ENCODE measurements at regions not wholly inside any gene's neighbourhood (a gene's known extent, or its start where the extent isn't known, plus 50 kb on each side); places are given as distances from the start of the nearest gene placed in this dataset.

DNA sequence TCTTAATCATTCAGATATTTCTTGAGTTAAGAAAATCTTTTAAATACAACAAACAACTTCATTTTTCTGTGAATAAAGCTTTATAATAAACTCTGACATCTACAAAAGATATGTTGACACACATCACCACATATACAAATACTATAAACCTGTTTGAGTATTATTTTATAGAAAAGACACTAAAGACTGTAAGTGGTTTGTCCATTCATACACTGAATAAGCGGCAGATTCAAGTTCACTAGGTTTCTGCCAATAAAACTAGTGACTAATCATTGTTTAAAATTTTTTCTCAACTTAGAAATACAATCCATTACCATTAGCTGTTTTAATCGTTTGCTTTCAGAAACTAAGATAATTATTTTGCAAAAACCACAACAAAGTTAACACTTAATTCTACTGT is 1900.0 kb downstream of the C4orf33 start:
- Histone ChIP-seq H3K4me1 (ENCODE audit: insufficient read depth, low read length, poor library complexity, severe bottlenecking) (no peaks in the 10 kb centered on the region), H3K36me3 (ENCODE audit: insufficient read depth, low read length, poor library complexity, severe bottlenecking) (no peaks in the 10 kb centered on the region), H3K27me3 (replicated peaks; ENCODE audit: insufficient read depth, low read depth, low read length, poor library complexity) (no peaks in the 10 kb centered on the region), H3K27ac (ENCODE audit: low read depth, low read length, poor library complexity, severe bottlenecking) (no peak overlapping the region), H3K4me3 (ENCODE audit: low read depth, low read length, poor library complexity, severe bottlenecking) (no peak overlapping the region), H3K9me3 (ENCODE audit: low read depth, low read length, poor library complexity, severe bottlenecking) (no peaks in the 10 kb centered on the region)
- BruUV-seq (replicated peaks) = no TSS peak
- DNase-seq (ENCODE audit: low spot score) = no peak
- CTCF ChIA-PET = no interaction called here
- TF ChIP-seq CTCF (conservative IDR thresholded peaks at IDR 0.05; ENCODE audit: low read depth, low read length) (no peak), EZH2 (IDR thresholded peaks at IDR 0.05; ENCODE audit: borderline replicate concordance, low read depth, low read length, poor library complexity, severe bottlenecking) (no peak)
- intact Hi-C loops (cut with micrococcal nuclease; ENCODE audit: unreplicated experiment) = no loop called here
- POLR2A ChIA-PET (ENCODE audit: low non-redundant PET) = no interaction called here

DNA sequence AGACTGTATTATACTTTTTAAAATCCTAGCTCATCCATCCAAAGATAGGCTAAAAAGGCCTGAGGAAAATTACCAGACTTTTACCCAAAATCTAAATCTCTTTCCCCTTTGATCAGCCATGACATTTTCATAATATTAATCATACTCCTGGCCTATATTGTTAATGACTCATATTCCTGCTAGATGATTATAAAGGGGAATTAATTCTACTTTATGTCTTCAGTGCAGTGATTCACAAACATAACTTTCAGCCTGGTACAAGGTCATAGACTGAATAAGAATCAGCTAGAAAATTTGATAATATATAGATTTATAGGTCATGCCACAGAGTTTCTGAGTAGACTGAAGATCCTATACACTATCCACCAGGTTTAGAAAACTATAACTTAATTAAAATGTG is 1905.4 kb downstream of the C4orf33 start:
- TF ChIP-seq CTCF (conservative IDR thresholded peaks at IDR 0.05; ENCODE audit: low read depth, low read length) (no peak), EZH2 (IDR thresholded peaks at IDR 0.05; ENCODE audit: borderline replicate concordance, low read depth, low read length, poor library complexity, severe bottlenecking) (no peak)
- intact Hi-C loops (cut with micrococcal nuclease; ENCODE audit: unreplicated experiment) = no loop called here
- BruUV-seq (replicated peaks) = no TSS peak
- Histone ChIP-seq H3K27me3 (replicated peaks; ENCODE audit: insufficient read depth, low read depth, low read length, poor library complexity) (no peaks in the 10 kb centered on the region), H3K36me3 (ENCODE audit: insufficient read depth, low read length, poor library complexity, severe bottlenecking) (no peaks in the 10 kb centered on the region), H3K27ac (ENCODE audit: low read depth, low read length, poor library complexity, severe bottlenecking) (no peak overlapping the region), H3K4me1 (ENCODE audit: insufficient read depth, low read length, poor library complexity, severe bottlenecking) (no peaks in the 10 kb centered on the region), H3K4me3 (ENCODE audit: low read depth, low read length, poor library complexity, severe bottlenecking) (no peak overlapping the region), H3K9me3 (ENCODE audit: low read depth, low read length, poor library complexity, severe bottlenecking) (no peaks in the 10 kb centered on the region)
- no peak for DNase-seq (ENCODE audit: low spot score)
- ChIA-PET CTCF (no interaction called here), POLR2A (ENCODE audit: low non-redundant PET) (no interaction called here)

GRCh38 chr4:131002132-131002531 is 1906.2 kb downstream of the C4orf33 start:
- H3K9me3 ChIP-seq (ENCODE audit: low read depth, low read length, poor library complexity, severe bottlenecking) = no peaks in the 10 kb centered on the region
- CTCF ChIA-PET = no interaction called here
- no TSS peak for BruUV-seq (replicated peaks)
- no peaks in the 10 kb centered on the region for H3K4me1 ChIP-seq (ENCODE audit: insufficient read depth, low read length, poor library complexity, severe bottlenecking)
- POLR2A ChIA-PET (ENCODE audit: low non-redundant PET) = no interaction called here
- TF ChIP-seq EZH2 (IDR thresholded peaks at IDR 0.05; ENCODE audit: borderline replicate concordance, low read depth, low read length, poor library complexity, severe bottlenecking) (no peak), CTCF (conservative IDR thresholded peaks at IDR 0.05; ENCODE audit: low read depth, low read length) (no peak)
- DNase-seq (ENCODE audit: low spot score) = peak; percentile 9
- intact Hi-C loops (cut with micrococcal nuclease; ENCODE audit: unreplicated experiment) = no loop called here
- no peaks in the 10 kb centered on the region for H3K36me3 ChIP-seq (ENCODE audit: insufficient read depth, low read length, poor library complexity, severe bottlenecking)
- H3K4me3 ChIP-seq (ENCODE audit: low read depth, low read length, poor library complexity, severe bottlenecking) = no peak overlapping the region
- H3K27me3 ChIP-seq (replicated peaks; ENCODE audit: insufficient read depth, low read depth, low read length, poor library complexity) = no peaks in the 10 kb centered on the region
- no peak overlapping the region for H3K27ac ChIP-seq (ENCODE audit: low read depth, low read length, poor library complexity, severe bottlenecking)

All from A673 (cell line).